GM18858 (cell line): ENCODE measurements at regions not wholly inside any gene's neighbourhood (a gene's known extent, or its start where the extent isn't known, plus 50 kb on each side); places are given as distances from the start of the nearest gene placed in this dataset.
A peak's percentile ranks its signal among the peaks of the same experiment; 100 is the strongest.
"Not testable (repeated sequence)": the region's sequence is repeated elsewhere in the genome, so short reads cannot be mapped to it uniquely, and the experiment has no call there.

Experiments used
- ATAC-seq: cut with Tn5 transposase; IDR thresholded peaks from one replicate; pipeline ENCODE4 v1.9.1; 2021; ENCODE audit not compliant: unreplicated experiment

- not testable (repeated sequence) for ATAC-seq
Measured at GRCh38 chr9:66152406-66152805, 415.5 kb downstream of the FOXD4L4 start.

- ATAC-seq = peak; percentile 100
Measured at GRCh38 chr9:66153021-66153725, 416.2 kb downstream of the FOXD4L4 start.

- not testable (repeated sequence) for ATAC-seq
Measured at GRCh38 chr9:66153971-66154691, 417.2 kb downstream of the FOXD4L4 start.

- ATAC-seq = not testable (repeated sequence)
Measured at GRCh38 chr9:66182316-66182715, 445.4 kb downstream of the FOXD4L4 start.

- not testable (repeated sequence) for ATAC-seq
Measured at GRCh38 chr9:66183648-66184047, 446.7 kb downstream of the FOXD4L4 start.

- ATAC-seq = not testable (repeated sequence)
Measured at GRCh38 chr9:66197199-66197598, 460.3 kb downstream of the FOXD4L4 start.

- ATAC-seq = not testable (repeated sequence)
Measured at GRCh38 chr9:66198421-66198820, 461.5 kb downstream of the FOXD4L4 start.

GRCh38 chr9:66206617-66207016, 469.7 kb downstream of the FOXD4L4 start:
- peak; percentile 66 for ATAC-seq

- ATAC-seq = not testable (repeated sequence)
Measured at GRCh38 chr9:66207914-66208313, 471.0 kb downstream of the FOXD4L4 start.

- not testable (repeated sequence) for ATAC-seq
Measured at GRCh38 chr9:66244763-66245162, 507.8 kb downstream of the FOXD4L4 start.

- ATAC-seq = not testable (repeated sequence)
Measured at GRCh38 chr9:66245481-66245880, 508.5 kb downstream of the FOXD4L4 start.

GRCh38 chr9:66257581-66257980, 520.6 kb downstream of the FOXD4L4 start:
- ATAC-seq = not testable (repeated sequence)

GRCh38 chr9:66261576-66261975, 524.6 kb downstream of the FOXD4L4 start:
- not testable (repeated sequence) for ATAC-seq

- not testable (repeated sequence) for ATAC-seq
Measured at GRCh38 chr9:66263621-66264020, 526.7 kb downstream of the FOXD4L4 start.

GRCh38 chr9:66264786-66265185, 527.8 kb downstream of the FOXD4L4 start:
- not testable (repeated sequence) for ATAC-seq

- ATAC-seq = not testable (repeated sequence)
Measured at GRCh38 chr9:66266202-66266601, 529.3 kb downstream of the FOXD4L4 start.

- not testable (repeated sequence) for ATAC-seq
Measured at GRCh38 chr9:66266856-66267430, 530.0 kb downstream of the FOXD4L4 start.

- not testable (repeated sequence) for ATAC-seq
Measured at GRCh38 chr9:66267684-66268083, 530.7 kb downstream of the FOXD4L4 start.

- not testable (repeated sequence) for ATAC-seq
Measured at GRCh38 chr9:66269024-66269423, 532.1 kb downstream of the FOXD4L4 start.

GRCh38 chr9:66269783-66270182, 532.8 kb downstream of the FOXD4L4 start:
- ATAC-seq = not testable (repeated sequence)

- ATAC-seq = not testable (repeated sequence)
Measured at GRCh38 chr9:66278809-66279208, 541.9 kb downstream of the FOXD4L4 start.
